Fibroblast of peridontal ligament (primary cell): ENCODE measurements at regions not wholly inside any gene's neighbourhood (a gene's known extent, or its start where the extent isn't known, plus 50 kb on each side); places are given as distances from the start of the nearest gene placed in this dataset.

ENCODE experiments used
- DNase-seq: peaks from one replicate; pipeline ENCODE4 v3.0.0-alpha.2; 2010; ENCODE audit errors: extremely low read depth

GRCh38 chr4:41456559-41457101 is 81.3 kb upstream of the LIMCH1 start:
- no peak for DNase-seq

- no peak for DNase-seq
Measured at GRCh38 chr4:41458689-41459088, 79.3 kb upstream of the LIMCH1 start.

- no peak for DNase-seq
Measured at GRCh38 chr4:41460641-41461040, 77.3 kb upstream of the LIMCH1 start.

- no peak for DNase-seq
Measured at GRCh38 chr4:41461780-41462307, 76.1 kb upstream of the LIMCH1 start.

GRCh38 chr4:41465146-41465761 is 72.7 kb upstream of the LIMCH1 start:
- no peak for DNase-seq

GRCh38 chr4:41466249-41466648 is 71.7 kb upstream of the LIMCH1 start:
- no peak for DNase-seq

- DNase-seq, result no peak
Measured at GRCh38 chr4:41468122-41468521, 69.8 kb upstream of the LIMCH1 start.

GRCh38 chr4:41471126-41472071 is 66.6 kb upstream of the LIMCH1 start:
- DNase-seq, result no peak

GRCh38 chr4:41472081-41472480 is 65.9 kb upstream of the LIMCH1 start:
- no peak for DNase-seq

- no peak for DNase-seq
Measured at GRCh38 chr4:41473176-41473575, 64.8 kb upstream of the LIMCH1 start.

- no peak for DNase-seq
Measured at GRCh38 chr4:41475402-41475801, 62.6 kb upstream of the LIMCH1 start.

GRCh38 chr4:41476310-41476885 is 61.6 kb upstream of the LIMCH1 start:
- no peak for DNase-seq

- no peak for DNase-seq
Measured at GRCh38 chr4:41477181-41477905, 60.6 kb upstream of the LIMCH1 start.

GRCh38 chr4:41478518-41478917 is 59.4 kb upstream of the LIMCH1 start:
- no peak for DNase-seq

GRCh38 chr4:41480896-41481311 is 57.1 kb upstream of the LIMCH1 start:
- no peak for DNase-seq

- DNase-seq, result no peak
Measured at GRCh38 chr4:41483771-41484170, 54.2 kb upstream of the LIMCH1 start.

- no peak for DNase-seq
Measured at GRCh38 chr4:41485041-41485440, 52.9 kb upstream of the LIMCH1 start.

GRCh38 chr4:41487868-41488440 is 50.0 kb upstream of the LIMCH1 start:
- DNase-seq, result no peak
